HCT116 (cell line): ENCODE measurements at regions not wholly inside any gene's neighbourhood (a gene's known extent, or its start where the extent isn't known, plus 50 kb on each side); places are given as distances from the start of the nearest gene placed in this dataset.

Experiments
- CEBPB ChIP-seq: IDR thresholded peaks from 2 replicates; pipeline ENCODE4 v1.6.1; 2012; ENCODE audit warnings: low read depth
- EGR1 ChIP-seq: IDR thresholded peaks from 2 replicates; pipeline ENCODE4 v1.6.1; 2012; ENCODE audit warnings: low read depth
- EZH2phosphoT487 ChIP-seq: fragments of 200-600 bp; IDR thresholded peaks from 2 replicates; pipeline ENCODE4 v1.6.1; 2018; ENCODE audit warnings: antibody characterized with exemption, borderline replicate concordance
- POLR2A ChIP-seq: IDR thresholded peaks from 2 replicates; pipeline ENCODE4 v1.7.0; 2011; ENCODE audit warnings: borderline replicate concordance; ENCODE audit not compliant: insufficient read depth, insufficient read length; ENCODE audit errors: extremely low read depth
- POLR2AphosphoS5 ChIP-seq: IDR thresholded peaks from 2 replicates; pipeline ENCODE4 v1.6.1; 2011; ENCODE audit warnings: mild to moderate bottlenecking, low read depth, low read length, moderate library complexity
- RAD21 ChIP-seq: IDR thresholded peaks from 2 replicates; pipeline ENCODE4 v1.6.1; 2012; ENCODE audit warnings: low read depth, mild to moderate bottlenecking
- SP1 ChIP-seq: IDR thresholded peaks from 2 replicates; pipeline ENCODE4 v1.6.1; 2012; ENCODE audit warnings: low read depth
- TF ChIP-seq, protein P1 (sequence below), 3 experiments: fragments of 200-600 bp in 1 of 3; sonication (generic) in 1 of 3; IDR thresholded peaks in 2 of 3; conservative IDR thresholded peaks in 1 of 3; 2 replicates each; pipeline ENCODE4 v1.5.1; 2012 to 2017; ENCODE audit warnings: low read depth in 2 of 3, low read length in 2 of 3, antibody characterized with exemption in 1 of 3, borderline replicate concordance in 1 of 3, control low read depth in 1 of 3, mild to moderate bottlenecking in 1 of 3, mixed read lengths in 1 of 3, mixed run types in 1 of 3, moderate library complexity in 1 of 3; ENCODE audit not compliant: insufficient read depth in 1 of 3
- TF ChIP-seq, protein P2 (sequence below): IDR thresholded peaks from 2 replicates; pipeline ENCODE4 v1.6.1; 2012; ENCODE audit warnings: low read depth
- TF ChIP-seq, protein P3 (sequence below): IDR thresholded peaks from 2 replicates; pipeline ENCODE4 v1.6.1; 2011; ENCODE audit warnings: mild to moderate bottlenecking, low read length, moderate library complexity; ENCODE audit not compliant: insufficient replicate concordance; ENCODE audit errors: extremely low read depth

DNA sequence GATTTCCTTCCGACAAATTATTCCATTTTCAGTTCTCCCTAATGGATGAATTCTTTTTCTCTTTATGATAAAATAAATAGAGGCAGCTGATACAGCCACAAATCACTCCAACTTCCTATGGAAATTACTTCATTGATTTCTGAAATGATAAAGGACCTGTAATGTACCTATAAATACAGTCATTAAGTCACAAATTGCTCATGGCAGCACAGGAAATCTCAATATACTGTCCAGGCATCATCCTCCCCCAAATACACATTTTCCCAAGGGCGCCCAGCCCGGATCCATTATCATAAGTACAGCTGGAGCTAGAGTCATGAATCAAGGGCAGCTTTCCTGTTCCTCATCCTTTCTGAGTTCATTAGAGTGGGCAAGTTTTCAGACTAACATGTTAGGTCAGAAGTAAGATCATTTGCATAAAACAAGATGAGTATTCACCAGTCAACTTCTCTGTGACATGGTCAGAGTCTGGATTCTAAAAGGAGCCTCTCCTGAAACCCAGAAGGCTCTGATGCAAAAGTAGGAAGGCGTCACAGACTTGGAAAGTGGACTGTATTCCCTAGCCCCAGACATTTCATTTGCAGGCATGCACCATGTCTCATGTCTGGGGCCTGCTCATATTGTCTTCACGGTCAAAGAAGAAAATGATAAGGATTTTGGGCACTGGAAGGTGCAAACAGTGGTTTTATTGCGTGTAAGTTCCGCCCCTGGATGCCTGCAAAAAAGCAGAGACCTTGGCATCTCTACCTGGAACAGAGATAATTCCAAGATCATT is 383.2 kb downstream of the PLK2 start:
- TF ChIP-seq CEBPB: no peak
- TF ChIP-seq EGR1: no peak
- no peak for TF ChIP-seq POLR2AphosphoS5
- TF ChIP-seq, protein P1, sequence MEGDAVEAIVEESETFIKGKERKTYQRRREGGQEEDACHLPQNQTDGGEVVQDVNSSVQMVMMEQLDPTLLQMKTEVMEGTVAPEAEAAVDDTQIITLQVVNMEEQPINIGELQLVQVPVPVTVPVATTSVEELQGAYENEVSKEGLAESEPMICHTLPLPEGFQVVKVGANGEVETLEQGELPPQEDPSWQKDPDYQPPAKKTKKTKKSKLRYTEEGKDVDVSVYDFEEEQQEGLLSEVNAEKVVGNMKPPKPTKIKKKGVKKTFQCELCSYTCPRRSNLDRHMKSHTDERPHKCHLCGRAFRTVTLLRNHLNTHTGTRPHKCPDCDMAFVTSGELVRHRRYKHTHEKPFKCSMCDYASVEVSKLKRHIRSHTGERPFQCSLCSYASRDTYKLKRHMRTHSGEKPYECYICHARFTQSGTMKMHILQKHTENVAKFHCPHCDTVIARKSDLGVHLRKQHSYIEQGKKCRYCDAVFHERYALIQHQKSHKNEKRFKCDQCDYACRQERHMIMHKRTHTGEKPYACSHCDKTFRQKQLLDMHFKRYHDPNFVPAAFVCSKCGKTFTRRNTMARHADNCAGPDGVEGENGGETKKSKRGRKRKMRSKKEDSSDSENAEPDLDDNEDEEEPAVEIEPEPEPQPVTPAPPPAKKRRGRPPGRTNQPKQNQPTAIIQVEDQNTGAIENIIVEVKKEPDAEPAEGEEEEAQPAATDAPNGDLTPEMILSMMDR (IDR thresholded peaks at IDR 0.05 in 2 of 3, conservative IDR thresholded peaks at IDR 0.05 in 1 of 3; ENCODE audit: borderline replicate concordance in 1 of 3, insufficient read depth in 1 of 3, low read depth in 2 of 3, low read length in 2 of 3): no peak
- no peak for TF ChIP-seq POLR2A
- TF ChIP-seq, protein P2, sequence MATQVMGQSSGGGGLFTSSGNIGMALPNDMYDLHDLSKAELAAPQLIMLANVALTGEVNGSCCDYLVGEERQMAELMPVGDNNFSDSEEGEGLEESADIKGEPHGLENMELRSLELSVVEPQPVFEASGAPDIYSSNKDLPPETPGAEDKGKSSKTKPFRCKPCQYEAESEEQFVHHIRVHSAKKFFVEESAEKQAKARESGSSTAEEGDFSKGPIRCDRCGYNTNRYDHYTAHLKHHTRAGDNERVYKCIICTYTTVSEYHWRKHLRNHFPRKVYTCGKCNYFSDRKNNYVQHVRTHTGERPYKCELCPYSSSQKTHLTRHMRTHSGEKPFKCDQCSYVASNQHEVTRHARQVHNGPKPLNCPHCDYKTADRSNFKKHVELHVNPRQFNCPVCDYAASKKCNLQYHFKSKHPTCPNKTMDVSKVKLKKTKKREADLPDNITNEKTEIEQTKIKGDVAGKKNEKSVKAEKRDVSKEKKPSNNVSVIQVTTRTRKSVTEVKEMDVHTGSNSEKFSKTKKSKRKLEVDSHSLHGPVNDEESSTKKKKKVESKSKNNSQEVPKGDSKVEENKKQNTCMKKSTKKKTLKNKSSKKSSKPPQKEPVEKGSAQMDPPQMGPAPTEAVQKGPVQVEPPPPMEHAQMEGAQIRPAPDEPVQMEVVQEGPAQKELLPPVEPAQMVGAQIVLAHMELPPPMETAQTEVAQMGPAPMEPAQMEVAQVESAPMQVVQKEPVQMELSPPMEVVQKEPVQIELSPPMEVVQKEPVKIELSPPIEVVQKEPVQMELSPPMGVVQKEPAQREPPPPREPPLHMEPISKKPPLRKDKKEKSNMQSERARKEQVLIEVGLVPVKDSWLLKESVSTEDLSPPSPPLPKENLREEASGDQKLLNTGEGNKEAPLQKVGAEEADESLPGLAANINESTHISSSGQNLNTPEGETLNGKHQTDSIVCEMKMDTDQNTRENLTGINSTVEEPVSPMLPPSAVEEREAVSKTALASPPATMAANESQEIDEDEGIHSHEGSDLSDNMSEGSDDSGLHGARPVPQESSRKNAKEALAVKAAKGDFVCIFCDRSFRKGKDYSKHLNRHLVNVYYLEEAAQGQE: no peak
- TF ChIP-seq SP1: no peak
- TF ChIP-seq EZH2phosphoT487: no peak
- no peak for TF ChIP-seq RAD21
- TF ChIP-seq, protein P3, sequence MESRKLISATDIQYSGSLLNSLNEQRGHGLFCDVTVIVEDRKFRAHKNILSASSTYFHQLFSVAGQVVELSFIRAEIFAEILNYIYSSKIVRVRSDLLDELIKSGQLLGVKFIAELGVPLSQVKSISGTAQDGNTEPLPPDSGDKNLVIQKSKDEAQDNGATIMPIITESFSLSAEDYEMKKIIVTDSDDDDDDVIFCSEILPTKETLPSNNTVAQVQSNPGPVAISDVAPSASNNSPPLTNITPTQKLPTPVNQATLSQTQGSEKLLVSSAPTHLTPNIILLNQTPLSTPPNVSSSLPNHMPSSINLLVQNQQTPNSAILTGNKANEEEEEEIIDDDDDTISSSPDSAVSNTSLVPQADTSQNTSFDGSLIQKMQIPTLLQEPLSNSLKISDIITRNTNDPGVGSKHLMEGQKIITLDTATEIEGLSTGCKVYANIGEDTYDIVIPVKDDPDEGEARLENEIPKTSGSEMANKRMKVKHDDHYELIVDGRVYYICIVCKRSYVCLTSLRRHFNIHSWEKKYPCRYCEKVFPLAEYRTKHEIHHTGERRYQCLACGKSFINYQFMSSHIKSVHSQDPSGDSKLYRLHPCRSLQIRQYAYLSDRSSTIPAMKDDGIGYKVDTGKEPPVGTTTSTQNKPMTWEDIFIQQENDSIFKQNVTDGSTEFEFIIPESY: no peak
